ENCODE measurements at regions not wholly inside any gene's neighbourhood (a gene's known extent, or its start where the extent isn't known, plus 50 kb on each side); places are given as distances from the start of the nearest gene placed in this dataset.

DNA sequence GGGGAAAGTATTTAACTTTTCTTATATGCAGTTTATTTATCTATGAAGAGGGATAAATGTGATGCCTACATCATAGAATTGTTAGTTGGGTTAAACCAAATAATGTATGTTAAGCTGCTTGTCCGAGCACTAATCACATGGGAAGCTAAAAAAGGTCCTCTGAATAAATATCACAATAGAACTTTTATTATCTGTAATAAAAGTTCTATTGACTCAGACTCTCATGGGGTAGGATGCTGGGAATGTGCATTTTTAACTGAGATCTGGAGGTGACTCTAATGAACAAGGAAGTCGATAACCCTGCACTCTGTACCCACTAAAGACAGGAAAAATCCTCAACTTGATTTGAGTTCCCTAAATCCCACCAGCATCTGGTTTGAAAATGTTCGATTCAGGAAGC is 205.9 kb upstream of the IL12B start:
- no peak for DNase-seq (ENCODE audit: low read depth, low spot score)

DNA sequence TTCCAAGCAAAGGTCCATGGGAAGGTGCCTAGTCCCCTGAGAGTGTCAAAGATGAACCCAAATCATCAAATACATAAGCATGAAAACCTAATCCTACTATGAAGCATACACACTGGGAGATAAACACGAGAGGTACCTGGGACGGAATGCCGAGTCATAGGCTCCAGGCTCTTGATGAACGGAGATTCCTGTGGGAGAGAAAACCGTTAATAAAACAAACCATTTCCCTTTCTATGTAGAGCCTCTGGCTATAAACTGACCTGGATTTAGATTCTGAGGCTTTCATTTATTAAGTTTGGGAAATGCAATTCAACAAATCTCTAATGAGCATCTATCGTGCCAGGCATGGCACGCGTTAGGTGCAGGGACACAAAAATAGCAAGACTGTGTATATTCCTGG is 206.4 kb upstream of the IL12B start:
- DNase-seq (ENCODE audit: low read depth, low spot score) = no peak

DNA sequence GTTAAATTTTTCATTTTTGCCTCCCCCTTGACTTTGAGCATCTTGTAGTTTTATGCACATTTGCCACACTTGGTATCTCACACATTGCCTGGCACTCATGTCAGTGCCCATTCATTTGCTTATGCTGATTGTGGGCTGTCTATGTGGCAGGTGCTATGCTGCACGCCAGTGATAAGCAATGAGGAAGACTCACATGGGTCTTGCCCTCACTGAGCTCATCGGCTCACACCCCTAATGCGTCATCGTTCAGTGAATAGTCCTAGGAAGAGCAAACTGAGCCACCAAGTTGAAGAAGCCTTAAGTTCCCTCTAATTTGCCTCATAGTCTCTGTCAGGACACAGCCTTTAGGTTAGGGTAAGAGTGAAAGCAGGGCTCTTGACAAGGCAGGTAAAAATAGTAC is 209.4 kb upstream of the IL12B start:
- DNase-seq (ENCODE audit: low read depth, low spot score) = no peak

DNA sequence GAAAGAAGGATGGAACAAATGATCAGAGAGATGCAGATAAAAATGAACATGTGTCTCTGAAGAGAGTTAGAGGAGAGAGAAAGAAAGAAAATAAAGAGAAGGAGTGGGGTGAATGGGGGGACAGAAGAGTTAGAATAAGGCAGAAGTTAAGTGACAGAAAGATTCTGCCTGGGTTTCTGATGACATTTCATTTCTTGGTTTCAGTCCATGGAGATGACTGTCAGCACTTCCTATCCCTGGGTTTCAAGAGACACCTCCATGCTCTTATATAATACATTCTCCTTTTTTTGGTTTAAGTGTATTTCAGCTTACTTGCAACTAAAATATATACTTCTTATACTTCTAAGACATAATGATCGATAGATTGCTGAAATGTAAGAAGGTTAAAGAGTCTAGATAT is 213.0 kb upstream of the IL12B start:
- no peak for DNase-seq (ENCODE audit: low read depth, low spot score)

DNA sequence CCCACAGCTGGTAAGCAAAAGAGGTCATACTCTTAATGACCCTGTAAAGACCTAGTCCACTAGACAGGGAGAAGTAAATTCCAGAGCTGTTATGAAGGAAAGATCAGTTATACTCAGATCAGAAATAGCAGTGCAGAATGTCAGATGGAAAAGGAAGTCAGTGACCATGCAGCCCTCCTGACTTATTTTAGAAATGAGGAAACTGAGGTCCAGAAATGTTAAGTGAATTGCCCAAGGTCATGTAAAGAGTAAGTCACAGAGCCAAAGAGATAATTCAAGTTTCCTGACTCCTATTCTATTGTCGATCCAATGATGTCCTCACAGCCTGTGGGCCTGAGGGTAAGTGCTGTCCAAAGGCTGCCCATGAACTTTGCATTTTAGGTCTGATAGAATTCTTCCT is 214.9 kb upstream of the IL12B start:
- no peak for DNase-seq (ENCODE audit: low read depth, low spot score)

DNA sequence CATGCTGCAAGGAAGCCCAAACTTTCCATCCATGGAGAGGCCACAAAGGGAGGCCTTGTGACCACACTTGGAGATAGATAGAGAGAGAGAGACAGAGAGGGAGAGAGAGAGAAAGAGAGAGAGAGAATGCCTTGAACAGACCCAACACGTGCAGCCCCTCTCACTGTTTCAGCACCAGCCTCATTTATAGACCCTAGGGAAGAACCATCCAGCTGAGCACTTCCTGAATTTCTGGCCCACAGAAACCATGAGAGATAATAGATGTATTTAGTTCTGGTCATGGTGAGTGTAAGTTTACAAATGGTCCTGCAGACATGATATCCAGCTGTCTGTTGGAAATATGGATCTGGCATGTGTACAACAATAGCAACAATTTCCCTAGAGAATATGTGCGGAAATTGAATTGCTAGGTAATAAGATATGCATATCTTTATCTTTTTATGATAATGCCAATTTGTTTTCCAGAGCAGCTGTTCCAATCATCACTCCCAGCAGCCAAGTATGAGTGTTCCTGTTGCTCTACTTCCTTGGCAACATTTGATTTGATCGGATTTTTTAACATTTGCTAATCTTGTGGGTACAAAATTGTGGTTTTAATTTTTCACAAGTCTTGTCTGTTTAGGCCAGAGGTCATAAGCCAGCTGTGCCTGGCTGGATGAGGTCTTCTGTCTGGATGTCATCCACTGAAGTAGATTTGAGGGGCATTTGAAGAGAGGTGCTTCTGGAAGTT is 217.3 kb upstream of the IL12B start:
- no peak for DNase-seq (ENCODE audit: low read depth, low spot score)

DNA sequence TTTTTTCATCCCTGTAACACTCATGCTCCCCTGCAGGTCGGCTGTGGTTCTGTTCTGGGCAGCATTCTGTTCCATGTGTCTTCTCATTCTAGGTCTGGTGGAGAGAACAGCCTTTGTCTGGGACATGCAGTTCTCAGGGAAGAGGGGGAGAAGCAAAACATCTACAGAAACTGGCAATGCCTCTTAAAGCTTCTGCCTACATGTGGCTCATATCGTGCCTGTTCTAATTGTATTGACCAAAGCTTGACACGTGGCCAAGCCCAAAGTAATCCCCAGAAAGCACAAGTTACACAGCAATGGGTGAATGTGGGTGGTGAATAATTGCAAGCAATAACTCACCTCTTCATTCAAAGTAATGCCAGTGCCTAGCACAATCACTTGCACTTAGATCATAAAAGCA is 218.2 kb upstream of the IL12B start:
- no peak for DNase-seq (ENCODE audit: low read depth, low spot score)

DNA sequence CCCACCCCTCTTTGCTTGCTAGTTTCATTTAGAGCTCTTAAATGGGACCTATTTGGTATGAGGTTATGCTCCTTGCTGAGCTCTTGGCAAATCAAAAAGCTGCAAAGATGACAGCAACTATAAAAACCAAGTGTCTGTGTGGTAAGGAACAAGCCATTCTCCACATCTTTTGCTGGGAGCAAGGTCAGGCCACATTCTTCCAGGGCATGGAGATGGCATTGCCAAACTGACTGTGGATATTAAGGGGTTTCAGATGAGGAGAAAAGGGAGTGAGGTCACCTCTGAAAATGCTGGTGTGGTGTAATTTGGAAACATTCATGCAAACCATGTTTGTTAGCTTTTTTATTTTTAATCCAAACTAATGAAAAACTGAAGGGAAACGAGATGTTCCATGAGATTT is 218.8 kb upstream of the IL12B start:
- DNase-seq (ENCODE audit: low read depth, low spot score) = no peak

DNA sequence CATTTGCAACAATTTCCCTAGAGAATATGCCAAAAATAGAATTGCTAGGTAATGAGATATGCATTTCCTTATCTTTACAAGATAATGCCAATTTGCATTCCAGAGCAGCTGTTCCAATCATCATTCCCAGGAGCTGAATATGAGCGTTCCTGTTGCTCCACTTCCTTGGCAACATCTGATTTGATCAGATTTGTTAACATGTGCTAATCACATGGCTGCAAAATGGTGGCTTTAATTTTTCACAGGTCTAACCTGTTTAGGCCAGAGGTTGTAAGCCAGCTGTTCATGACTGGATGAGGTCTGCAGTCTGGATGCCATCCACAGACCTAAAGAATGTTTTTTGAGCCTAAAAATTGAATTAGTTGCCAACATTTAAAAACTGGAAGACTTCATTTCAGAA is 220.7 kb upstream of the IL12B start:
- DNase-seq (ENCODE audit: low read depth, low spot score) = no peak

DNA sequence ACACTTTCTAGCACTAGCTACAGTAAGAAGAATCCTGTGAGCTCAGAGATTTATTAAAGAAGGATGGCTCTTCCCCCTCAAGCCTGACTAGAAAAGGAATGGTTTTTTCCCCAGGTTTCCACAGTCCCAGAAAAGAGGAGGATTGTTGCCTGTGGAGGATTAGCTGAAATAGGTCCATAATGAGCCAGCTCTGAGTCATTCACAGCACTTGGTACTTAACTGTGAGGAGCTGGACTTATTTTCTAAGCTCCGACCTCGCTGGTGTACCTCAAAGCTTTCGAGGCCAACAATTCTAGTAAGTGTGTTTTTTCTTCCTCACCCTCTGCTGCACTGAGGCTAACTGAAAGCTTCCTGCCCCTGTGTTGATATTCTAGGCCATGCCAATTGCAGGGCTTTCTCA is 222.5 kb upstream of the IL12B start:
- peak; percentile 12 for DNase-seq (ENCODE audit: low read depth, low spot score)

DNA sequence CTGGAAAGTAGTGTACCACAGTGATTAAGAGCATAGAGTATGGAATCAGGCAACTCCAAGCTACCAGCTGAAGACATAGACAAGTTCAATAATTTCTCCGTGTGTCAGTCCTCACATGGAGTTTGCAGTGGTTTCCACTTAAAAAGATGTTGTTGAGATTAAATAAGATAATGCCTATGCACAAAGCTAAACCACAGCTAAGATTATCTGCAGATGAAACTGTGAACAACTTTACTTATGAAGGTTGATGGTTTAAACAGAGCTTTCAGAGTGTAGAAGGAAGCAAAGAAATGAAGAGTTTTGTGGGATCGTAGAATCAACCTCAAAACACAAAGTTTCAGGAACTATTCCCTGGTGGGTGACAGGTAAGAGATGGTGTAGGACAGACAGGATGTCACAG is 223.5 kb upstream of the IL12B start:
- no peak for DNase-seq (ENCODE audit: low read depth, low spot score)

DNA sequence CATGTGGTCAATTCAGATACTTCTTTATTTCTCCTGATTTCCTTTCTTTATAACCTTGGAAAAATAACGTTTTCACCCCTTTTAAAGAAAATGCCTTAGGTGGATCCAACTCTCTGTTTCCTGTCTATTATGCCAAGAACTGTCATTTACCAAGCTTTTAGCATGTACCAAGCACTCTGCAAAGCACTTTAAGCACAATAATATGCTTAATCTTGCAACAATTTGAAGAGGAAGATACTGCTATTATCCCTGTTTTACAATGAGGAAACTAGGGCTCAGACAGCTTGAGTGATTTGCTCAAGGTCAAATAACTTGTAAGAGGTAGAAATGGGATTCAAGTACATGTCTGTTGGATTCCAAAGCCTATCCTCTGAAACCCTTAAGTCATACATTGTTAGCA is 224.8 kb upstream of the IL12B start:
- no peak for DNase-seq (ENCODE audit: low read depth, low spot score)

DNA sequence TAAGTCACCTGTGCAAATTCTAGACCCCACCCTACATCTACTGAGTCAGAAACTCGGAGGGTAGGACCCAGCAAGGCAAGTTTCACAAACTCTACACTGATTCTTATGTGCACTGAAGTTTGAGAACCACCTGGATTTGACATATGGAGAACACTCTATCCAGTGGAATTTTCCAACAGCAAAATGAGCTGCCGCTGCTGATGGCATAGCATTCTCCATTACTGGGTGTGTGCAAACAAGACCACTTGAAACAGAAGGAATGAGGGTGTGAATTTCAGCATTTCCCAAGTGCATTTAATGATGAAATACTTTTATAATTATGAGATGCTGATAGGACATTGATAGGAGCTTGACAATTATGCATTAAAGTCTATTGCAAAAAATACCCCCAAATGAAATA is 229.1 kb upstream of the IL12B start:
- no peak for DNase-seq (ENCODE audit: low read depth, low spot score)

DNA sequence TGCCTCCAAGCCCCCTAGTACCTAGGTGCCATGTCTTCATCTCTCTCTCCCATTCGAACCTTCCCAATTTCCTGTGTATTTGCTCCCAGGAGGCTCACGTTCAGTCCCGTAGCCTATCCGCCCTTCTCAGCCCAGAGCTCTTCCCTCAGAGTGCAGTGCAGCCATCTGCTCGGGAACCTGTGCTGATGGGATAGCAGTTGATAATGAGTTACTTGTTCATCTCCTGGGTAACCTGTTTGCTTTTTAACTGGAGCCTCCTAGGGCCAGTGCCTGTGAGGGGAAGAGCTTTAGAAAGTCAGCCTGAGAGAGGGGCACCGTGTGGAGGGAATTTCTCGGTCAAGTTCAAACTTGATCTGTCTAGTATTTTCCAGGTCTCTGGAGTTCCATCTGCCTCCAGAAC is 229.8 kb upstream of the IL12B start:
- no peak for DNase-seq (ENCODE audit: low read depth, low spot score)

DNA sequence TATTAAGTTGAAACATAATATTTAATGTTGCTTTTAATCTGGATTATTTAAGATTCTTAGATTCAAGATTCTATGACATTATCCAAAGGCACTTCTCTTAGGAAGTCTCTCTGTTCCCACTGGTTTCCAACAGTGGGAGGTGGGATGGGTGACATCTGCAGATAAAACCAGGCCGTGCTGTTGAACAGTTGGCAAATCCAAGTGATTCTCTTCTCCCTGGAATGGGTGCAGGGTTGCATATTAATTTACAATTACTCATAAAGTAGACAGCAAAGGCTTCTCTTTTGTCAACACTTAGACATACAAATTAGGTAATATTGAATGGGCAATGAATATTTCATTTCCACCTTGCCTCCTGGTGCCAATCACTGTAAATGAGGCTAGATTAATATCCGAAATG is 233.7 kb upstream of the IL12B start:
- DNase-seq (ENCODE audit: low read depth, low spot score) = no peak

DNA sequence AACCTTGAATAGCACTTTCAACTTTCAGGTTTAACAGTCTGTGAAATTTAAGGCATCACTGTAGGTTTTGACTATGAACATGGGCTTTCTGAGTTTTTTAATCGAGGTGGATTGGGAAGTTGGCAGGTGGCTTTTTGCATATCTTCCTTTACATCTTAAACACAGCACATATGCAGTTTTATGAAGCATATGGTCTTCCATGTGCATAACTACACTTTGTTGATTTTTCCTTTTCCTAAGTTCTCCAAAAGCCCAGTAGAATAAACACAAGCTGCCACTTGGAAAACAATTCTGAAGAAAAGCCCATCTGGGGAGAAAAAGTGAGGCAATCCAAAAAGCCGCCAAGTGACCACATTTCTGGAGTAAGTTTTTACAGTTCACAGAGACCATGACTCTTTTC is 236.5 kb upstream of the IL12B start:
- no peak for DNase-seq (ENCODE audit: low read depth, low spot score)

DNA sequence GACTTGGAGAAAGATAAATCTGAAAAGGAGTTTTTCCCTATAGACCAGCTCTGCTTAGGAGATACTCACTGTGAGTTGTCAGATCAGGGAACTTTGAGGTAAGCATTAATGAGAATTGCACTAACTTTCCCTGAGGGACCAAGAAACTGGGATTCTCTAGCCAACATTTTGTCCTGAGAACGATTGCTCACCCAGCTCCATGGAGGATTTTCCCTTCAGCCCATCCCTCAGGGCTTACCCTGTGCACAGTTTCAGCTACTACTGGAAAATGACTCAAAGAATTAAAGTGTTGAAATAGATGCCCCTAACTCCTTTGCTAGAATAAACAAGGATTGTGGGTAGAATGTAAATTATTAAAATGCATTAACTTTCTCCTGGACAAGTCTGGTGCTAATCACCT is 237.2 kb upstream of the IL12B start:
- no peak for DNase-seq (ENCODE audit: low read depth, low spot score)

DNA sequence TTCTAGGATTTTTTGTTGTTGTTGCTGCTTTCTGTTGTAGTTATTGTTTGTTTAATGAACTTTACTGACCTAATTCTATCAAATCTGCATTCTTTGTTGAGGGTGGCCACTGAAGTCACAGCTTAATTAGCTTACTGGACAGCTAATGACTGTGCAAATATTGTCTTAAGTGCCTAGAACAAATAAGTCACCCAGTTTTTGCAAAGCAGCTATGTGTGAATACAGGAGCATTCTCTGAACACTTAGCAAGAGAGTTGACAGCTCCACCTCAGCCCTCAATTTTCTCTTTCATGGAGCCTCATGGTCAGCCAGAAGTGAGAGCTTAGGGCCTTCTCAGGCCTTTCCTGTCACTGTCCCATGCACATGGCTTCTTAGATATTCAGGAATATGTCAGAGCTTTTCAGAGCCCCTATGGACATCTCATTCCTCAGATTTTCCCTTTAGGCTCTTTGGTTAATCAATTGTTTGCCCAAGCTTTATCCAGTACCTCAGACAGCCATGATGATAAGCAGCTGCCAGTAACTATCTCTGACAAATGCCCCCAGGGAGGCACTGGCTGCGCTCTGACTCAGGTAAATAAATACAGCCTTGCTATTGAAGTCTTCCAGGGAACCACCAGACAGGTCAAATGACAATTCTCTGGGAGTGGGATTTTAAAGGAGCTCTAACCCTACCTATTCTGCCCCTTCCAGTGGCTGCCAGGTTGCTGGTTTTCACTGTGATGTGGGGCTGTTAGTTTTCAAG is 241.4 kb upstream of the IL12B start:
- no peak for DNase-seq (ENCODE audit: low read depth, low spot score)

DNA sequence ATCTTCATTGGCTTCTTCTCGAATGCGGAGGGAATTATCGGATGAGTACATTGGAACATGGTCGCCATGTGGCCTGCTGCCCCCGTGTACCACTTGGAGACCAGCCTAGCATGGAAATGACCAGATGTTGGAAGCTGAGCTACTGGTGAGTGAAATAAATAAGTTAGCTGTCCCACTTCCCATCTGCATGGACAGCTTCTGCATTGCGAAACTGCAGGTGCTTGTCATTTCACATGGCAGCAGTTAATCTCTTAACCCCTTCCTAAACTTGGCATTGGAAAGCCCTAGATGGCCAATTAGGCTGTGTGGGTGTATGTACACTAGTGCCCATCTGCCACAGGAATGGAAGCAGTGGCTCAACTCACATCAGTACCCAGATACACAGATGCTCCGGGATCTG is 246.6 kb upstream of the IL12B start:
- no peak for DNase-seq (ENCODE audit: low read depth, low spot score)

DNA sequence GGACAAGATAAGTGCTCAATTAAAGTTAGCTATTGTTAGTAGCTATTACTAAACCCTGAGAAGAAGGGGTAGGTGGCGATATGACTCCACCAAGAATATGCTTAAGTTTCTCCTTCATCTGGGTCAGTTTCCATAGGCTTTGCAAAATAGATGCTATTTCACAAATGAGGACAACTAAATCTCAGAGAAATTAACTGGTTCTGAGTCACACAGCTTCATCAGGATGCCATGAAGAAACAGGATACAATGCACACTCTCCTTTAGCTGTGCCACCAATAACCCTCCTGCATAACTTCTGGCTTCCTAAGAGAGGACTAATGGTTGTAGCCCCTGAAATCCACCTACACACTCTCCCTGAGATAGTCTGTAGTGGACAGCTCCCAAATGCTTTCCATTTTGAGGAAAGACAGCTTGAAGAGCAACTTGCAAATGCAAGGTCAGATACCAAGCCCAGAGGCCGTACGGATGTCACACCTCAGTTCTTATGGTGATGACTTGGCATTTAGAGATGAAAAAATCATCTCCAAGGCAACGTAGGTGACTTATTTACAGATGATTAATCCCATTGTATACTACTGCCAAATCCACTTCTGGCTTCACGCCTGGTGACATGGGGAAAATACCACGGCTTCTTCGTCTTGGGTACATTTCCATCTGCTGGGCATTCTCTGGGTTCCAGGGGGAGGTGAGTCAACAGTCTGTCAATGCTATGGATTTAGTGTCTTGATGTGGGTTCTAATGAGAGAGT is 251.4 kb upstream of the IL12B start:
- no peak for DNase-seq (ENCODE audit: low read depth, low spot score)

DNA sequence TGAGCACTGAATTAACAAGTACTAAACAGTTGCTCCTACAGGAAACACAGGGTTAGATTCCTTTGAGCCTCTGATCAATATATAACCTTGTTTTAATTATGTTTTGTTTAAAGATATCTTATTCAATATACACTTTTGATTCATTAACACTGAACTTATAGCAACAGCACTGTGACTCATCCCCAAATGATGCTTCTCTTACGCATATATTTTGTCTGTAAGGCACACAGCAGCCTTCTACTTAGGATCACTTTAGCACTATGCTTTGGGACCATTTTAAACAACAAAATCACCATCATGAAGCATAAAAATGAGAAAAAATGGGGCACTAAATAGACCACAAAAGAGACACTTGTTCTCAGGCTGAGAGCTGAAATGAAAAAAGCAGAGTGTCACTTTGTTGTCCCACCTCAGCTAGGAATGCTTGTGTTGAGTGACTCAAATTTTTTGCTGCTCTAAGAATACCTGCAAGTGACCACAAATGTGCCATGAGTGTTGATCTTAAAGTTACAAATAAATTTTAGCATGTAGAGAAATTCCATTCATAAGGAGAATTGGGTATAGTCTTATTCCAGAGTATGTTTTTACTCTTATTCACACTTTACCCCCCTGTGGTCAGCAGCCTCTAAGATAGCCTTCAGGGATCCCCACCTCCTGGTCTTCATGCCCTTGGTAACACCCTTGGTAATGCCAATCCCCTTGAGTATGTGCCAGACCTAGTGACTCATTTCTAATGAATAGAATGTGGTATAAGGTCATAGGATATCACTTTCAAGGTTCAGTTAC is 252.7 kb upstream of the IL12B start:
- no peak for DNase-seq (ENCODE audit: low read depth, low spot score)

DNA sequence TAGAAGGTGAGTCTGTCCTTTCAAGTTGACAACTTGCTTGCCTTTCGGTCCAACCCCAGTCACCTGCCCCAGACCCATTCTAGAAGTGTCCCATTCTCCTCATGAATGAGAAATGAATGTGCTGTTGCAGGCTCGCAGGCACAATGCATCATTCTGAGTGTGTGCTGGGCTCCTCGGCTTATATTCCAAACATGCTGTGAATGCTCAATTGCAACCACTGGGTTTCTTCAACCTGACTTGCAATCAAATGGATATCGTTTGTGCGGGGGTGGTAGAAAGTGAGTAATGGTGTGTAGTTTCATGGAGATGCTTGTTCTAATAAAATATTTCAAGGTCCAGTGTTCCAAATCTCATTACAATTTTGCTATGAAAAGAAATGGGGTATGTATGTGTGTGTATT is 256.6 kb upstream of the IL12B start:
- no peak for DNase-seq (ENCODE audit: low read depth, low spot score)
